ENCODE measurements at regions not wholly inside any gene's neighbourhood (a gene's known extent, or its start where the extent isn't known, plus 50 kb on each side); places are given as distances from the start of the nearest gene placed in this dataset.

DNA sequence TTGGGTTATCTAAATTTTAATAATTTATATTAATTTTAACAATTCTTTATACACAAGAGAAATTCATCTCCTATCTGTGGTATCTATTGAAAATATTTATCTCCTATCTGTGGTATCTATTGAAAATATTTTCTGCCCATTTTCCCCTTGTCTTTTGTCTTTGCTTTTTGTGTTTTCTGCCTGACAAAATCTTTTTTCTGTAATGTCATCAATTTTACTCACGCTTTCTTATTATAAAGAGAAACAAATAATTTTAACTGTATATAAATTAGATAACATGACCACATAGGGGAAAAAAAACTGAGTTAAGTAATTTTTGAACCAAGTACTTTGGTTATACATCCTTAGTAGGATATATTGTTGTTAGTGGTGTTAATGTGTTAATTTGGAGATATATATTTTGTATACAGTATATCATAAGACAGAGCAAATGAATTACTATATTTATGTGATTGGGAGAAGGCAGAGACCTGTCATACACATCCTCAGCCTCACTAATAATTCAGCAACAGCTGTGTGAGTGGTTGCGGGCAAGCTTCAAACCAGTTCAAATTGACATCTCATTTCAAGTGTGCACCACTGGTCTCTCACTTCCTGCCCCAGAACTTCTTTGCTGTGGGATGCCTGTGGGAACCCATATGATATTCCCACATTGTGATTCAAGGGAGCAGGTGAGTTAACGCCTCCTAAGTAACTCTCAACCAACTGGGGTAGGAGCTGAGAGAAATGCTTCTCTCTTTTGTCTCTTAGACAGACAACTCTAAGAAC is 292.4 kb downstream of the SP3 start:
- TF ChIP-seq TOX (CRISPR knock-in tag; IDR thresholded peaks at IDR 0.05; ENCODE audit: borderline replicate concordance) (no peak), ZNF565 (CRISPR knock-in tag; conservative IDR thresholded peaks at IDR 0.05; ENCODE audit: low read depth) (no peak), OSR1 (CRISPR knock-in tag; IDR thresholded peaks at IDR 0.05) (no peak), TCF4 (CRISPR knock-in tag; IDR thresholded peaks at IDR 0.05; ENCODE audit: borderline replicate concordance) (no peak), ZFP30 (CRISPR knock-in tag; IDR thresholded peaks at IDR 0.05) (no peak)
- TF ChIP-seq, protein P1, sequence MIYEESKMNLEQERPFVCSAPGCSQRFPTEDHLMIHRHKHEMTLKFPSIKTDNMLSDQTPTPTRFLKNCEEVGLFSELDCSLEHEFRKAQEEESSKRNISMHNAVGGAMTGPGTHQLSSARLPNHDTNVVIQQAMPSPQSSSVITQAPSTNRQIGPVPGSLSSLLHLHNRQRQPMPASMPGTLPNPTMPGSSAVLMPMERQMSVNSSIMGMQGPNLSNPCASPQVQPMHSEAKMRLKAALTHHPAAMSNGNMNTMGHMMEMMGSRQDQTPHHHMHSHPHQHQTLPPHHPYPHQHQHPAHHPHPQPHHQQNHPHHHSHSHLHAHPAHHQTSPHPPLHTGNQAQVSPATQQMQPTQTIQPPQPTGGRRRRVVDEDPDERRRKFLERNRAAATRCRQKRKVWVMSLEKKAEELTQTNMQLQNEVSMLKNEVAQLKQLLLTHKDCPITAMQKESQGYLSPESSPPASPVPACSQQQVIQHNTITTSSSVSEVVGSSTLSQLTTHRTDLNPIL (CRISPR knock-in tag; IDR thresholded peaks at IDR 0.05; ENCODE audit: low read depth) = no peak
- TF ChIP-seq, protein P2, sequence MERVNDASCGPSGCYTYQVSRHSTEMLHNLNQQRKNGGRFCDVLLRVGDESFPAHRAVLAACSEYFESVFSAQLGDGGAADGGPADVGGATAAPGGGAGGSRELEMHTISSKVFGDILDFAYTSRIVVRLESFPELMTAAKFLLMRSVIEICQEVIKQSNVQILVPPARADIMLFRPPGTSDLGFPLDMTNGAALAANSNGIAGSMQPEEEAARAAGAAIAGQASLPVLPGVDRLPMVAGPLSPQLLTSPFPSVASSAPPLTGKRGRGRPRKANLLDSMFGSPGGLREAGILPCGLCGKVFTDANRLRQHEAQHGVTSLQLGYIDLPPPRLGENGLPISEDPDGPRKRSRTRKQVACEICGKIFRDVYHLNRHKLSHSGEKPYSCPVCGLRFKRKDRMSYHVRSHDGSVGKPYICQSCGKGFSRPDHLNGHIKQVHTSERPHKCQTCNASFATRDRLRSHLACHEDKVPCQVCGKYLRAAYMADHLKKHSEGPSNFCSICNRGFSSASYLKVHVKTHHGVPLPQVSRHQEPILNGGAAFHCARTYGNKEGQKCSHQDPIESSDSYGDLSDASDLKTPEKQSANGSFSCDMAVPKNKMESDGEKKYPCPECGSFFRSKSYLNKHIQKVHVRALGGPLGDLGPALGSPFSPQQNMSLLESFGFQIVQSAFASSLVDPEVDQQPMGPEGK (CRISPR knock-in tag; IDR thresholded peaks at IDR 0.05; ENCODE audit: borderline replicate concordance) = no peak
- TF ChIP-seq, protein P3, sequence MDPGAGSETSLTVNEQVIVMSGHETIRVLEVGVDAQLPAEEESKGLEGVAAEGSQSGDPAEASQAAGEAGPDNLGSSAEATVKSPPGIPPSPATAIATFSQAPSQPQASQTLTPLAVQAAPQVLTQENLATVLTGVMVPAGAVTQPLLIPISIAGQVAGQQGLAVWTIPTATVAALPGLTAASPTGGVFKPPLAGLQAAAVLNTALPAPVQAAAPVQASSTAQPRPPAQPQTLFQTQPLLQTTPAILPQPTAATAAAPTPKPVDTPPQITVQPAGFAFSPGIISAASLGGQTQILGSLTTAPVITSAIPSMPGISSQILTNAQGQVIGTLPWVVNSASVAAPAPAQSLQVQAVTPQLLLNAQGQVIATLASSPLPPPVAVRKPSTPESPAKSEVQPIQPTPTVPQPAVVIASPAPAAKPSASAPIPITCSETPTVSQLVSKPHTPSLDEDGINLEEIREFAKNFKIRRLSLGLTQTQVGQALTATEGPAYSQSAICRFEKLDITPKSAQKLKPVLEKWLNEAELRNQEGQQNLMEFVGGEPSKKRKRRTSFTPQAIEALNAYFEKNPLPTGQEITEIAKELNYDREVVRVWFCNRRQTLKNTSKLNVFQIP (CRISPR knock-in tag; IDR thresholded peaks at IDR 0.05; ENCODE audit: borderline replicate concordance, low read depth) = no peak

Data from SK-N-SH treated with all-trans-retinoic acid at 6 μM for 48 hours (cell line).